GM21723 (cell line): ENCODE measurements at regions not wholly inside any gene's neighbourhood (a gene's known extent, or its start where the extent isn't known, plus 50 kb on each side); places are given as distances from the start of the nearest gene placed in this dataset.
"Not testable (repeated sequence)": the region's sequence is repeated elsewhere in the genome, so short reads cannot be mapped to it uniquely, and the experiment has no call there.

Source experiments
- ATAC-seq: cut with Tn5 transposase; IDR thresholded peaks from one replicate; pipeline ENCODE4 v1.9.1; 2021; ENCODE audit warnings: mild to moderate bottlenecking, moderate library complexity; ENCODE audit not compliant: unreplicated experiment

DNA sequence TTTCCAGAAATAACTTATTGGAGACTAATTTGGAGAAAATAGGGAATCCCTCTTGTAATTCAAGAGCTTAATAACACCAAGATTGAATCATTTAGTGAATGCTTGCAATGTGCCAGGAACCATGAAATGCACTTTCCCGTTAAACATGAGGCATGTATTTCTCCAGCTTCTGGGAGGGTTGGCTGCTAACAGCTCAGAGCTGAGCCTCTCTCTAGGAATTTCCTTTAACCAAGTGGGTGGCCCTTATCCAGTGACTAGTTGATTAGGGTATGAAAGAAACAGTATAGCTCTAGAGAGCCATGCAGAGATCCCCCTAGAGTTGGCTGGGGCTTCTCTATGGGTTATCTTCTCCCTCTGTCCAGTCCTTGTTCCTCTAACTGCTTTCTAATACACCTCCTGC, 356.4 kb upstream of the GOT2 start:
- ATAC-seq: no peak

DNA sequence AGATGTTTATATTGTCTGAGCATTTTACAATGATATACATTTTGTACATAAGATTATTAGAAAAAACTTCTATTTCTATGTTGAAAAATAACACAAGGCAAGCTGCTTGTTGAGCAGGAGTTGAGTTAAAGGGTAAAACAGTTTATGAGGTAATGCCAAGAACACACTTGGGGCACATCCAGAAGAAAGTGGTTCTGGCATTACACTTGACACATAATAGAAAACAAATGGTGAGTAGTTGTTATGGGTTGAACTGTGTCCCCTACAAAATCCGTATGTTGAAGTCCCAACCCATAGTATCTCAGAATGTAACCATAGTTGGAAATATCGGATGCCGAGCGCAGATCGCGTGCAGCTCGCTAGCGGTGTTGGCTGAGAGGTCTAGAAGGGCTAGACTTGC, 354.3 kb upstream of the GOT2 start:
- no peak for ATAC-seq

DNA sequence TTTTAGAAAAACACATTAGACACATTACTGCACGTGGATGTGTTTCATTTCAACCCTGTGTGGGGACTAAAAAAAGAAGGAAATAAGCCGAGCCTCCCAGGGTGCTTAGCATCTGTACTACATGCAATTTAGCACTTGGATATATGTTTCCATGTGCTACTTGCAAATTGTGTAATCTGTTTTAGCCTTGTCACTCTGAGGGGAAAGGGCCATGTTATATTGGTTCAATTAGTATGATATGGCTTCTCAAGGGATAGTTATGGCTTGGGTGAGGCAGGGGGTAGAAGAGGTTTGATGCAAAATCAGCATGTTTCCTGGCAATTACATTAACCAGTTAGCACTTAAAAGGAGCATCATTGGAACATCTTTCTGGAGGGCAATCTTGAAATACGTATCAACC, 353.5 kb upstream of the GOT2 start:
- ATAC-seq: no peak

DNA sequence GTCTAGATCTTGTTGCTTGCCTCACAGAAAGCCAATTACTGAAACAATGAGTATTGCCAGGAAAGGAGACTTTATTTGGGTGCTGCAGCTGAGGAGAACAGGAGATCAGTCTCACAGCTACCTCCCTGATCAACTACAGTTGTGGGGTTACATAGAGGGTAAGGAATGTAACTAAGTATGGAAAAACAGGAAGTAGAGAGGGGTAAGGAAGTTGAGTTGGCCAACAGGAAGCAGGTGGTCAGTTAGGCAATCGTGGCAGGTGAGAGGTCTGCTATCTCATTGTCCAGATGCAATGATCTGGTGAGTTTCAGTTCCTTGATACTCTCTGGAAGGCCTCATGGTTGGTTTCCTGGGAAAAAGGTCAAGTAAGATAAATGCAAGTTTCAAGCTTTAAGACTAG, 333.1 kb upstream of the GOT2 start:
- no peak for ATAC-seq

DNA sequence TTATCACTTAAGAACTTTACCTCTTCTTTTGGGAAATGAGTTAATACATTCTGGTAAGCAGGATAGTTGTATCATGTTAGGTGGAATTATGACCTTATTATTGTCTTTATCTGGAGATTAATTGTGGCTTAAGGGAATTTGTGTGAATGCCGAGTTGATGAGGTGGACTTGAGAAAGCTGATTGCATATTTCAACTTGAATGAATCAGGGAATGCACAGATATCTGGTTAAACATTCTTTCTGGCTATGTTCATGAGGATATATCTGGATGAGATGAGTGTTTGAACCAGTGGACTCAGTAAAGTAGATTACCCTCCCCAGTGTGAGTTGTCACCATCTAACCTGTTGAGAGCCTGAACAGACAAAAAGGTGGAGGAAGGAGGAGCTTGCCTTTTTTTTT, 326.1 kb upstream of the GOT2 start:
- no peak for ATAC-seq

DNA sequence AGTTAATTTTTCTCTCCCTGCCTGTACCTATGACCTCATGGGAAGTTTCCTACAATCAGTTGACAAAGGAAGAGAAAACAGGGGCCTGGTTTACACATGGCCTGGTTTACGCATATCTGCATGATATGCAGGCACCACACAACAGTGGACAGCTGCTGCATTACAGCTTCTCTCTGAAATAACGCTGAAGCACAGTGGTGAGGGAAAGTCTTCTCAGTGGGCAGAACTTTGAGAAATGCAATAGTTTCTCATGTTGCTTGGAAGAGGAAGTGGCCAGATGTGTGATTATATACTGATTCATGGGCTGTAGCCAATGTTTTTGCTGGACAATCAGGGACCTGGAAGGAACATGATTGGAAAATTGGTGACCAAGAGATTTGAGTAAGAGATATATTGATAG, 324.1 kb upstream of the GOT2 start:
- ATAC-seq: no peak

DNA sequence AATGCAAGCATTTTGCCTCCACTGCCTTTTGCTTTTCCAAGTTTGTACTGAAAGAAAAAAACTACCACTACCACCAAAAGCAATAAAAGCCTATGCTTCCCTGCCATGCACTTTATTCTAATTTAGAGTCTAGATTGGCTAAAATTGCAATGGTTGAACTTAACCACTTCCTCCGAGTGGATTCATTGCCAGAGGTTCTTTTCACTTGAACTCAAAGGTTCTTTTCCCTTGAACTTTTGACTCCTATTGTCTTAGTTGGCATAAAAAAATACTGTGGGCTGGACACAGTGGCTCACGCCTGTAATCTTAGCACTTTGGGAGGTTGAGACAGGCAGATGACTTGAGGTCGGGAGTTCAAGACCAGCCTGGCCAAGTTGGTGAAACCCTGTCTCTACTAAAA, 319.8 kb upstream of the GOT2 start:
- ATAC-seq: no peak

DNA sequence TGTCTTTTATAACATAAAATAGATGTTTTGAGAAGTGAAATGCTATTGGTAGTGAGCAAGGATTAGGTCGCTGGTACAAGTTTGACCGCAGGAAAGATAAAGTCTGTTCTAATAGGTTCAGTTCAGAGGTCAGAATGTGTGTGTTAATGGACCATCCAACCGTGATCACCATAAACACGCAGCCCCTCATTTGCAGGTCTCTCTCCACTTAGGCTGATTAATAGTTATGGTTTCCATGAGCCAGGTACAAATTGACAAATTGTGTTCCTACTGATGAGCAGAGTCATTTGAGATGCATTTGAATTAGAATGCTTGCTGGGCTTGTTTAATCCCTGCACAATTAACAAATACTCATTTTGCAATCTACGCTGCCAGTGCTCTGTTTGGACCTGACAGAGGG, 318.1 kb upstream of the GOT2 start:
- no peak for ATAC-seq

DNA sequence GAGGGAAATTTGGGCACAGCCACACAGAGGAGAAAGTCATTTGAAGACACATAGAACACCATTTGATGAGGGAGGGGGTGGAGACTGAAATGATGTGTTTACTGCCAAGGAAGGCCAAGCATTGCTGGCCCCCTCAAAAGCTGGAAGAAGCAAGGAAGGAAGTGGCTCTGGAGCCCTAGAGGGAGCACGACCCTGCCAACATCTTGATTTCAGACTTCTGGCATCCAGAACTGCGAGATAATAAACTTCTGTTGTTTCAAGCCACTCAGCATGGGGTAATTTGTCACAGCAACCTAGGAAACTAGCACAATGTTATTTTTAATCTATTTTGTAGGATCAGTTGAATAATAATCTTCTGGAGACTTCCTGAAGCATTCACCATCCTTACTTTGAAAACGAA, 314.8 kb upstream of the GOT2 start:
- ATAC-seq: no peak

DNA sequence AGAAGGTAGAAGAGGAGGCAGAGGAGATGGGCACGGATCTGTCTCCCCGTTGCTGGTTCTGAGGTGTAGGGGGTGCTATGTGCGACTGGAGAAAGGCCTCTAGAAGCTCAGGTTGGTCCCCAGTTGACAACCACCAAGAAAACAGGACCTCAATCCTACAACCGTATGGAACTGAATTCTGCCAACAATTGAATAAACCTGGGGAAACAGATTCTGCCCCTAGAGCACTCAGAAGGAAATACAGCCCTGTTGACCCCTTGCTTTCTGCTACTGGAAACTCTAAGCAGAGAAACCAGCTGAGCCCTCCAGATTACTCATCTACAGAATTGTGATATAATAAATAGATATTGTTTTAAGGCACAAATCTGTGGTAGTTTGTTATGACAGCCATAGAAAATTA, 313.0 kb upstream of the GOT2 start:
- ATAC-seq: no peak

DNA sequence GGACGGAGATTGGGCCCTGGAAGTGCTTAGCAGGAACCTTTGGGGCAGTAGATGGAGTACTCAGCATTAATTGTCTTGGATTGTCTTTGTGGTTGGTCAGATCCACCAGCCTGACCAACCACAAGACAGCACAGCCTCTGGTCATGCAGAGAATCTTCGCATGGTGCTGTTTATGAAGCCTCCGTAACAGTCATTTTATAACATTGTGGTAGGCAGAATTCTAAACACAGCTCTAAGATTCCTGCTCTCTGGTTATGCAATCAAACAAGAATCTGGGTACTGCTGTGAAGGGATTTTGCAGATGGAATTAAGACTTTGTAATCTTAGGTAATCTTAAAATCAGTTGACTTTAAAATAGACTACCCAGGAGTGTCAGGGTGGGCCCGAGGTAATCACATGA, 312.2 kb upstream of the GOT2 start:
- ATAC-seq: no peak

DNA sequence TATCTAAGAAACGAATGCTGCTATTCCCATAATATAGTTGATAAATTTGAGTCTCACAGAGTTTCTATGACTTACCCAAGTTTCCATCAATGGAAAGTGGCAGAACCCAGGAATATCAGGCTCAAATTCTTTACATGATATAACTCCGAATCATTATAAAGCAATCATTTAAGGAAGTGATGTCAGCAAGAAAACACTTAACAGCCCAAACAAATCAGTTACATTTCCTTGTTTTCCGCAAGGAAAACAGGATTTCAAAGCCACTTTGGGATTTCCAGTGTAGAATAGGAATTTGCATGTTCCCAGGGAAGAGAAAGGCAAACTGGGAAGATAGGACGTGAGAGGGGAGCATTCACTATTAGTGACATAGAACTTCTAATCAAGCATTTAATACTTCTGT, 311.4 kb upstream of the GOT2 start:
- no peak for ATAC-seq

DNA sequence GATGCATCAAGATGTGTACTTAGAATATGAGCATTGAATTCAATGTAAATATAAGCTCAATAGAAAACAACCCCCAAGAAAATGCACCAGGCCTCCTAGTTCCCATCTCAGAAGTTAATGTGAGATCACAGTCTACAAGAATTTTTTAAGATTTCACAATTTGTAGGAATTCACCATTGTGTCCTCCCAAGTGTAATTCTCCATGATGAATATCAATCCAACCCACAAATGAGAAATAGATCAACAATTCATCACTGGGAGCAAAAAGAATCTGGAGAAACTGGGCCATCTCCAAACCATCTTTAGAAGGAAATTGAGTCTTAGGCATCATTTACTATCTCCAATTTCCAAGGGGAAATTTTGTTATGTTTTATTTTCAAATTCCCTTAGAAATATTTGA, 310.5 kb upstream of the GOT2 start:
- no peak for ATAC-seq

DNA sequence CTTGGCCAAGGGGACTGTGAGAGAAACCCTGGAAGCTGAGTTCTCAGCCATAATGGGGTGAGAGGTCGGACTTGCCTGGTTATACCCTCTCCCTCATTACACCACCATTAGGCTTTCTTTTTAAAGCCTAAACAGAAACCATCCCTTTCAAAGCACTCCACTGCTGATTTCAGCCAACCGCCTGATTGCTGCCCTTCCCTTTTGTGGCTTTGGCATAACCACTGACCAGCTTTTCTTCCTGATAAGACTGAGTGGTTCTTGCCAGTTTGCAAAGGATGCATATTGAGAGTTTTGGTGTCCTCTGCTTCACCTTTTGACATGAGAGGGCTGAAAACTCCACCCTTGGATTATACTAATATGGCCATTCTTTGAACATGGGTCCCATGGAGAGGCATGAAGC, 308.2 kb upstream of the GOT2 start:
- ATAC-seq: no peak

DNA sequence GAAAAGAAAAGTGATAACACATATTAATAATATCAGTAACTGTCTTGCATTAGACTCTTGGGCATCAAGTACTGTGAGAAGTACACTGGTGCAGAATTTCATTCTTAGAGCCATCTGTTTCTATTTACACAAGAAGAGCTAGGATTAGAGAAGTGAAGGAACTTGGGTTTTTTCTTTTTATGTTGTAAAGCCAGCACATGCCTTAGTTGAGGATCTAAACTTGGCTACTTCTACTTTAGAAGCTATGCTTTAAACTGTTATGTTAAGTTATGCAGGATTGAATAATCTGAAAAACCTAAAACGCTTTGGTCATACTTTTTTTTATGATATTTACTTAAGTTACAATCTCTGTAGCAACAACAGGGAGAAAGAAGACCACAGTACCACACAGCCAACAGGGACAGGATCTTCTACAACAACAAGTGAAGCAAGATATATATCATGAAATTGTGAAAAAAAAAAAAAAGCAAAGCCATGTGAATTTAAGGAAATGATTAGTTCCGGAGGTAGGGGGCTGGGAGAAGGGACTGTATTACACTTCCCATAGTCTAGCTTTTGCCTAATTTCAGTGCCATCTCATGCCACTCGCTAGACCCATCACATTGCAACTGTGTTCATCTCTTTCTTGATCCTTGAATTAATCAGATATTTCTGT, 305.1 kb upstream of the GOT2 start:
- ATAC-seq: no peak

DNA sequence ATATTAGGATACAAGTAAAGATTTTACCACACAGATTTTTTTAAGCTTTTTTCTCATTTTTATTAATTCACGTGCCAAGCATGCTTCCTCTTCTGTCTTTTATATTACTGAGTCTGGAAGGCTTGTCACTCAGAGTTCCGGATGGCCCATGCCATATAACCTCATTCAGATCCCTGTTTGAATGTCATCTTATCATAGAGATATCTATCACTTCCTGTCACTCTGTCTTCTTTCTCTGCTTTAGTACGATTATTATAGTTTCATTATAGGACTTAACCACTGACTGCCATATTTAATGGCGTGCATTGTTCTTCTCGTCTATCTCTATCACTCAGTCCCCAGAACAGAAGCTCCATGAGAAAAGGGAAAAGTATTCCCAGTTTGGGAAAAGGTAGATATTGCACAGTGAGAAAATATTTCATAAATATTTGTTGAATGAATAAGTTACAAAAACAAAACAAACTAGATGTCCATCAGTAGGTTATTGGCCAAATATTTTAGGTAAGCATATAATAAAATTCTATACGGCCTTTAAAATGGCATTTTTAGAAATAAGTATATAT, 296.9 kb upstream of the GOT2 start:
- no peak for ATAC-seq

DNA sequence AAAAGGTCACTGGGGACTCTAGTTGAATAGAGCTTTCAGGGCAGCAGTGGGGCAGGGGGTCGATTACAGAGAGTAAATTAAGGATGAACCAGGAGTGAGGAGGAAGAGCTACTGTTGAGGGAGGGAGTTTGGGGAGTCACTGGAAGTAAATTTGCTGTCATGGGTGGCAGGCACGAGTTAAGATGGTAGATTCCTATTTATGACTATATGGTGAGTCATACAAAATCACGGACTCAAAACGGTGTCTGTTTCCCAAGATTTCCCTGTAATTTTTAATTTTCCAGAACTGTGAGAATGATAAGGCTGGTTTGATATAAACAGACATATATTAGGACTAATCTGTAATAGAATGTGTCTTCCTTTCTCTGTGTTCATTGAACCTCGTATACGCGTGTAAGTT, 287.6 kb upstream of the GOT2 start:
- ATAC-seq: no peak

DNA sequence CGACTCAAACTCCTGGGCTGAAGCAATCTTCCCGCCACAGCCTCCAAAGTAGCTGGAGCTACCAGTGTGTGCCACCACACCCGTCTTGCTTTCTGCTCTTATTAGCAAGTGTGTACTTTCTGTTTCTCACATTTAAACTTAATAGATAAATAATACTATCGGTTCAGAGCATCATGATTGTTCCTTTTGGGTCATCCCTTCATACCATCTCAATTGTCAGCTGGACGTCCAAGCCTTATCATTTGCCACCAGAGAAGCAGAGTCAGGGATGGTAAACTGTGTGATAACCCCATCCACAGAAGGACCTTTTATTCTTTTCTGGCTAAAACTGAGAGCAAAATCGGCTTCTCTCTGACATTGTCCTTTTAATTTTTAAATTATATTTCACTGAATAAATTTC, 279.8 kb upstream of the GOT2 start:
- no peak for ATAC-seq

DNA sequence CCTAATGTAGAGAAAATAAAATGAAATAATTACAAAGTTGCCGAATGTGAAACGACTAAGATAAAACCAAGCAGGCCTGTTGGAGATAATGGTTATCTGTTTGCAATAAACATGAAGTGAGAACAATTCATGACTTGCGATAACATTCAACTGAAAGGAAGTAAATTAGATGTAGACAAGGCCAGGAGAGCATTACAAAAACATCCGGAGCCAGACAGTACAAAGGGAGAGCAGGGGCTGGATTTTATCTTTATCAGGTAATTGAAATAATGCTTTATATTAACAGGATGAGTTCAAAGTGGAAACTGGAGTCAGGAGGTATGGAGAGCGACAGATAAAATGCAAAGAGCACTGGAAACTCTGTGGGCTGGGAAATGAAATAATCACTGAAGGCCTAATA, 265.6 kb upstream of the GOT2 start:
- no peak for ATAC-seq

DNA sequence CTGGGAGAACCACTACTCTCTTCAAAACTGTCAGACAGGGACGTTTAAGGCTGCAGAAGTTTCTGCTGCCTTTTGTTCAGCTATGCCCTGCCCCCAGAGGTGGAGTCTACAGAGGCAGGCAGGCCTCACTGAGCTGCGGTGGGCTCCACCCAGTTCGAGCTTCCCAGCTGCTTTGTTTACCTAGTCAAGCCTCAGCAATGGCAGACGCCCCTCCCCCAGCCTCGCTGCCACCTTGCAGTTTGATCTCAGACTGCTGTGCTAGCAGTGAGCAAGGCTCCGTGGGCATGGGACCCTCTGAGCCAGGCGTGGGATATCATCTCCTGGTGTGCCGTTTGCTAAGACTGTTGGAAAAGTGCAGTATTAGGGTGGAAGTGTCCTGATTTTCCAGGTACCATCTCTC, 258.6 kb upstream of the GOT2 start:
- not testable (repeated sequence) for ATAC-seq

DNA sequence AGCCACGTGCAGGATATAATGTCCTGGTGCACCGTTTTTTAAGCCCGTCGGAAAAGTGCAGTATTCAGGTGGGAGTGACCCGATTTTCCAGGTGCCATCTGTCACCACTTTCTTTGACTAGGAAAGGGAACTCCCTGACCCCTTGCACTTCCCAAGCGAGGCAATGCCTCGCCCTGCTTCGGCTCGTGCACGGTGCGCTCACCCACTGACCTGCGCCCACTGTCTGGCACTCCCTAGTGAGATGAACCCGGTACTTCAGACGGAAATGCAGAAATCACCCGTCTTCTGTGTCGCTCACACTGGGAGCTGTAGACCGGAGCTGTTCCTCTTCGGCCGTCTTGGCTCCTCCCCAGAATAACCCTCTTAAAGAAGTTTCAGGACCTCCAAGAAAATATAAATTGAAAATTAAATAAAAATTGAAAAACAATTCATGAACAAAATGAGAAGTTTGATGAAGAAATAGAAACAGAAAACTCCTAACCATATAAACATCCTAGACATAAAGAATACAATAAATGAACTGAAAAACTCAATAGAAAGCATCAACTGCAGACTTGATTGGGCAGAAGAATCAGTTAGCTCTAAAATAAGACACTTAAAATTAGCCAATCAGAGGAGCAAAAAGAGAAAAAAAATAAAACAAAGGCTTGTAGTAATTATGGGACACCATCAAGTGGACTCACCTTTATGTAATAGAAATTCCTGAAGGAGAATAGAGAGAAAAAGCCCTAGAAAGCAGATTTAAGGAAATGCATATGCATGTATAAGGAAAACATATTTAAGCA, 249.3 kb upstream of the GOT2 start:
- ATAC-seq: not testable (repeated sequence)

DNA sequence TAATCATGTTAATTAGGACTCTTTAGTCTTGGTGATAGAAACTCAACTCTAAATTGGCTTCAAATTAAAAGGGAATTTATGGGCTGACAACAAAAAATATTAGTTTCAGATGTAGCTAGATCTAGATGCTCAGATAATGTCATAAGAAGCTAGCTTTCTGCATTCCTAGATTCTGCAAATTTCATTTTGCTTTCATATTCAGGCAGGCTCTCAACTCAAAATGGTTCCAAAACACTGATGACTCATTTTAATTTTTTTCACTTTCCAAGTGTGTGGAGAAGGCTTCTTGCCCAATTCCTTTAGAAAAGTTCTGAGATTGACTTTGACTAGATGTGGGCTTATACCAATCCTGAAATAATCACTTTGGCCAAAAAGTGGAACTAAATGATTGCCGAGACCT, 236.7 kb upstream of the GOT2 start:
- peak; percentile 91 for ATAC-seq

DNA sequence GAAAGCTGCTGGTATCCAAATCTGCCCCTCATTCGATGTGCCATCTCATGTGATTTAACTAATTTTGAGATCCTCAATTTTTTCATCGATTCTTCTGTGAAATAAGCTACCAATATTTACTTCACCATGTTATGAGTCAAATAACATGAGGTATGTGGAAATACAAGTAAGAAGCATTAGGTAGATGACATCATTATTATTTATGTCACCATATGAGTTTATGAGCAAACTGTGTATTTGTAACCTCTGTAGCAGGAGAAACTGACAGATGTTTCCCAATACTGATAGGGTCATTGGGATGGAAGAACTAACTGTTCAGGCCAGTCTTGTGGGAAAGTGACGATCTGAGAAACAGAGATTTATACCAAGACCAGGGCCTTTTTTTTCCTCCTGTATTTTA, 229.4 kb upstream of the GOT2 start:
- ATAC-seq: no peak
